PC-9 (cell line): ENCODE measurements at regions not wholly inside any gene's neighbourhood (a gene's known extent, or its start where the extent isn't known, plus 50 kb on each side); places are given as distances from the start of the nearest gene placed in this dataset.

Experiments
- BruUV-seq: library from RNA; stranded (reverse); fragments of 400-500 nt; replicated peaks from 2 replicates; lab custom pipeline; 2021; lab: Mats Ljungman, UMichigan
- CTCF ChIA-PET: fragments of 300-600 bp; sonication (Branson Sonifier 250); formaldehyde crosslinking; loops from one replicate; lab custom pipeline; 2022; ENCODE audit warnings: antibody characterized with exemption; lab: Charles Lee
- POLR2A ChIA-PET: fragments of 300-600 bp; sonication (Branson Sonifier 250); formaldehyde crosslinking; loops from one replicate; lab custom pipeline; 2022; ENCODE audit warnings: antibody characterized with exemption; ENCODE audit not compliant: unreplicated experiment; lab: Charles Lee
- DNase-seq, 2 experiments: peaks; one replicate each; pipeline versions ENCODE4 v3.0.0 to v3.0.0-alpha.2; 2015 to 2022; ENCODE audit warnings: mixed read lengths in 1 of 2
- H2AFZ ChIP-seq: fragments of 200-600 bp; sonication (generic); 2 replicates; pipeline ENCODE4 v1.8.1; 2017; ENCODE audit warnings: antibody characterized with exemption
- H3F3A ChIP-seq: fragments of 200-600 bp; sonication (generic); 2 replicates; pipeline ENCODE4 v1.8.1; 2017; ENCODE audit warnings: antibody characterized with exemption, mild to moderate bottlenecking, low read depth; ENCODE audit not compliant: insufficient read depth
- H3K27ac ChIP-seq: fragments of 200-600 bp; sonication (generic); 2 replicates; pipeline ENCODE4 v1.6.1; 2016; ENCODE audit warnings: mixed run types
- H3K27me3 ChIP-seq: fragments of 200-600 bp; sonication (generic); 2 replicates; pipeline ENCODE4 v1.6.1; 2016; ENCODE audit warnings: low read depth, mixed run types; ENCODE audit not compliant: insufficient read depth
- H3K36me3 ChIP-seq: fragments of 200-600 bp; sonication (generic); 2 replicates; pipeline ENCODE4 v1.6.1; 2016; ENCODE audit warnings: low read depth, mixed run types
- H3K4me1 ChIP-seq: fragments of 200-600 bp; sonication (generic); replicated peaks from 2 replicates; pipeline ENCODE4 v1.6.1; 2016; ENCODE audit warnings: mixed run types; ENCODE audit not compliant: insufficient read depth
- H3K4me2 ChIP-seq: fragments of 200-600 bp; sonication (generic); 2 replicates; pipeline ENCODE4 v1.6.1; 2017; ENCODE audit warnings: mixed run types
- H3K4me3 ChIP-seq: fragments of 200-600 bp; sonication (generic); 2 replicates; pipeline ENCODE4 v1.6.1; 2016; ENCODE audit warnings: mixed run types
- H3K79me2 ChIP-seq: fragments of 200-600 bp; sonication (generic); 2 replicates; pipeline ENCODE4 v1.6.1; 2017; ENCODE audit warnings: low read depth, mixed run types
- H3K9me2 ChIP-seq: fragments of 200-600 bp; sonication (generic); 2 replicates; pipeline ENCODE4 v1.8.1; 2017; ENCODE audit warnings: mild to moderate bottlenecking; ENCODE audit not compliant: insufficient read depth
- H3K9me3 ChIP-seq: fragments of 200-600 bp; sonication (generic); 2 replicates; pipeline ENCODE4 v1.8.1; 2016; ENCODE audit warnings: low read depth; ENCODE audit not compliant: insufficient read depth
- H4K20me1 ChIP-seq: fragments of 200-600 bp; sonication (generic); 2 replicates; pipeline ENCODE4 v1.8.1; 2017; ENCODE audit not compliant: insufficient read depth
- EZH2 ChIP-seq: fragments of 200-600 bp; sonication (generic); IDR thresholded peaks from 2 replicates; pipeline ENCODE4 v1.8.0; 2017; ENCODE audit warnings: antibody characterized with exemption, low read depth
- intact Hi-C: fragments of 100-400 bp; cut with micrococcal nuclease; formaldehyde crosslinking; loops from one replicate; pipeline ENCODE4 v1.10.0; 2022; ENCODE audit not compliant: unreplicated experiment
- TF ChIP-seq, protein P1 (sequence below): fragments of 200-600 bp; sonication (generic); conservative IDR thresholded peaks from 2 replicates; pipeline ENCODE4 v1.6.1; 2017; ENCODE audit warnings: mixed run types, antibody characterized with exemption, mild to moderate bottlenecking, moderate library complexity

DNA sequence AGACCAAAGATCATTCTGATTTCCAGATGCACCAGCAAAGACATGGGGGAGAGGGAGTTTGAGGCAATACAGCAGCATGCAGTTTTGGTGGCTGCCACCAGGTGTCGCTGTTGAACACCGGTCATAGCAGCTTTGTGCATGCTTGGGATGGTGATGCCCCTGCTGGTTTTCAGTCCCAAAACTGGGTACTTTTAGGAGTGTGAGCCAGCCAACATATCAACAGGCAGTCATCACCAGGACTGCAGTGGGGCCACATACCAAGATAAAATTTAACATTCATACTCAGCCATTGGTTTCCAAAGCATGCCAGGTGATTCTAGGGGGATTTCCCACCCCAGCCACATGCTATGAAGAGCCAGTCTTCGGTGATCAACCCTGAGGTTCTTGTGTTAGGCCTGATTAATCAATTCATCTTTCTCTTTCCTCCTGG, 64.2 kb downstream of the PHETA1 start:
- H2AFZ ChIP-seq, result no peak overlapping the region
- ChIA-PET CTCF (no interaction called here), POLR2A (no interaction called here)
- H3K36me3 ChIP-seq, result no peaks in the 10 kb centered on the region
- intact Hi-C loops, result no loop called here
- H3K9me2 ChIP-seq, result no peaks in the 10 kb centered on the region
- no peak overlapping the region for H3K27ac ChIP-seq
- BruUV-seq, result no TSS peak
- 0 out of 2 replicates have a peak, but pooled peaks cover 3% of the 10 kb centered on the region for H3F3A ChIP-seq
- DNase-seq, result peak in 1 of 2 experiments; percentile 27
- no peaks in the 10 kb centered on the region for H3K79me2 ChIP-seq
- H3K27me3 ChIP-seq, result no peaks in the 10 kb centered on the region
- H3K9me3 ChIP-seq, result peaks cover 24% of the 10 kb centered on the region
- no peak overlapping the region for H3K4me3 ChIP-seq
- no peaks in the 10 kb centered on the region for H3K4me1 ChIP-seq
- H3K4me2 ChIP-seq, result no peak overlapping the region
- no peaks in the 10 kb centered on the region for H4K20me1 ChIP-seq
- no peak for TF ChIP-seq EZH2
- TF ChIP-seq, protein P1, sequence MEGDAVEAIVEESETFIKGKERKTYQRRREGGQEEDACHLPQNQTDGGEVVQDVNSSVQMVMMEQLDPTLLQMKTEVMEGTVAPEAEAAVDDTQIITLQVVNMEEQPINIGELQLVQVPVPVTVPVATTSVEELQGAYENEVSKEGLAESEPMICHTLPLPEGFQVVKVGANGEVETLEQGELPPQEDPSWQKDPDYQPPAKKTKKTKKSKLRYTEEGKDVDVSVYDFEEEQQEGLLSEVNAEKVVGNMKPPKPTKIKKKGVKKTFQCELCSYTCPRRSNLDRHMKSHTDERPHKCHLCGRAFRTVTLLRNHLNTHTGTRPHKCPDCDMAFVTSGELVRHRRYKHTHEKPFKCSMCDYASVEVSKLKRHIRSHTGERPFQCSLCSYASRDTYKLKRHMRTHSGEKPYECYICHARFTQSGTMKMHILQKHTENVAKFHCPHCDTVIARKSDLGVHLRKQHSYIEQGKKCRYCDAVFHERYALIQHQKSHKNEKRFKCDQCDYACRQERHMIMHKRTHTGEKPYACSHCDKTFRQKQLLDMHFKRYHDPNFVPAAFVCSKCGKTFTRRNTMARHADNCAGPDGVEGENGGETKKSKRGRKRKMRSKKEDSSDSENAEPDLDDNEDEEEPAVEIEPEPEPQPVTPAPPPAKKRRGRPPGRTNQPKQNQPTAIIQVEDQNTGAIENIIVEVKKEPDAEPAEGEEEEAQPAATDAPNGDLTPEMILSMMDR, result peak; percentile 98

DNA sequence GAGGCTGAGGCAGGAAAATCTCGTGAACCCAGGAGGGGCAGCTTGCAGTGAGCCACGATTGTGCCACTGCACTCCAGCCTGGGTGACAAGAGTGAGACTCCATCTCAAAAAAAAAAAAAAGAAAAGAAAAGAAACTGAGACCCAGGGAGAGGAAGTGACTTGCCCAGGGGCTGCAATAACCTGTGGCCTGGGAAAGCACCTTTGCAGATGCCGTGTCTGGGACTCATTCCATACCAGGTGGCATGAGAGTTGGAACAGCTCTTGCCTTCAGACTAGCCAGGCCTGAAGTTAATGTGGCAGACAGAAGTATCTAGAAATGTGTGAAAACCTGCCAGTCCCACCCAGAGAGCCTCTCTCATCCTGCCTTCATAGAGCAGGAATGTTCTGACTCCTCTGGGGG, 65.4 kb downstream of the PHETA1 start:
- no TSS peak for BruUV-seq
- Histone ChIP-seq H3K27me3 (no peaks in the 10 kb centered on the region), H2AFZ (no peak overlapping the region), H3F3A (0 out of 2 replicates have a peak, but pooled peaks cover 3% of the 10 kb centered on the region), H4K20me1 (no peaks in the 10 kb centered on the region), H3K79me2 (no peaks in the 10 kb centered on the region), H3K9me3 (peaks cover 24% of the 10 kb centered on the region), H3K4me3 (no peak overlapping the region), H3K4me2 (no peak overlapping the region), H3K4me1 (no peaks in the 10 kb centered on the region), H3K27ac (no peak overlapping the region), H3K9me2 (no peaks in the 10 kb centered on the region), H3K36me3 (no peaks in the 10 kb centered on the region)
- intact Hi-C loops, result no loop called here
- TF ChIP-seq, protein P1, result no peak
- no peak for TF ChIP-seq EZH2
- DNase-seq, result no peak
- CTCF ChIA-PET, result no interaction called here
- POLR2A ChIA-PET, result interaction anchor here (0.6 kb wide), 1 partner anchor 402 kb away, joined by 7 read pairs; no protein-coding TSS in a partner anchor

DNA sequence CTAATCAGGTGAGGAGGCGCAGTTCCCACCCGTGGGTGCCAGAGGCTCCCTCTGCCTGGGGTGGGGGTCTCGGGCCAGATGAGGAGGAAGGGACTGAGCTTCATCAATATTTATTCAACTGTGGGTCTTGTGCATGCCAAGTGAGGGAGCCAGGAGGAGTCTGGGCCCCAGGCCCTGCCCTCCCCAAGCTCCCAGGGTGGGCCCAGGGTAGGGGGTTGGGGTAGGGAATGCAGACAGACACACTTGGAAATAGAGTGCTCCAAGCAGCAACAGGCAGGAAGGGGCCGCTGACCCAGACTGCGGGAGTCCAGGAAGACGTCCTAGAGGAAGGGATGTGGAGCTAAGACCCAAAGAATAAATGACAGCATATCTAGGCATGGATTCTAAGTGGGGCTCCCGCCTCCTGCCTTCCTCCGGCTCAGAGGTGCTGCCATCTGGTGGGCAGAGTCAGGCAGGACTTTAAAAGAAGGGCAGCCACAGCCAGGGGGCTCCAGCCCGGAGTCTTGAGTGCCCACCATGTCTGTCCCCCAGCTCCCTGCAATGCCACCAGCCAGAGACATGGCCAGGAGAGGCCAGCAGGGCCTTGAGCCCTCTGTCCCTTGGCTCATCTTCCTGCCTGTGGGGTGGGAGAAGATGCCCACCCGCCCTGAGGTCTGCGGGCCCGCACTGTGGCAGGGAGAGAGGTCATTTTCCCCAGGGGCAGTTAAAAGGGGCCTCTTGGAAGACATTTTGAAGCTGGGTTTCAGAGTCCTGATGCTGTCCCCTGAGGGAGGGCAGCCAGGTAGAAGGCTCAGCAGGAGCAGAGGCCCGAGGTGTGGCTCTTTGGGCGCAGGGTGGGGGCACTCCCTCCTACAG, 70.1 kb downstream of the PHETA1 start:
- intact Hi-C loops, result loop anchor here (1.0 kb wide), 2 partner anchors 362 to 405 kb away; no protein-coding TSS in a partner anchor
- Histone ChIP-seq H3K27me3 (no peaks in the 10 kb centered on the region), H3K4me1 (no peaks in the 10 kb centered on the region), H3K79me2 (no peaks in the 10 kb centered on the region), H3K4me2 (no peak overlapping the region), H3K27ac (no peak overlapping the region), H3K9me2 (no peaks in the 10 kb centered on the region), H3K9me3 (peaks cover 2% of the 10 kb centered on the region; the same call in 1 of the 2 replicates), H2AFZ (no peak overlapping the region), H4K20me1 (no peaks in the 10 kb centered on the region), H3K36me3 (no peaks in the 10 kb centered on the region), H3F3A (no peaks in the 10 kb centered on the region), H3K4me3 (no peak overlapping the region)
- BruUV-seq, result no TSS peak
- ChIA-PET POLR2A (interaction anchor here (0.6 kb wide), 1 partner anchor 176 kb away, joined by 5 read pairs; no protein-coding TSS in a partner anchor), CTCF (interaction anchor here (0.6 to 1.2 kb wide), 3 partner anchors 16 to 386 kb away, joined by 3 to 5 read pairs (median 5); no protein-coding TSS in a partner anchor)
- DNase-seq, result peak in 1 of 2 experiments; percentile 51
- TF ChIP-seq EZH2, result no peak
- TF ChIP-seq, protein P1, result peak; percentile 82
